ENCODE measurements at regions not wholly inside any gene's neighbourhood (a gene's known extent, or its start where the extent isn't known, plus 50 kb on each side); places are given as distances from the start of the nearest gene placed in this dataset.

- H3K9me1 ChIP-seq (ENCODE audit: insufficient read depth, low read length) = no peaks in the 10 kb centered on the region
- no peak overlapping the region for H2BK120ac ChIP-seq (ENCODE audit: low read depth, low read length)
- no peak overlapping the region for H3K18ac ChIP-seq (ENCODE audit: low read depth, low read length)
- no peaks in the 10 kb centered on the region for H3K79me1 ChIP-seq (ENCODE audit: low read depth in 1 of 2, low read length in 2 of 2)
- ChIA-PET POLR2A (ENCODE audit: unreplicated experiment) (no interaction called here), CTCF (no interaction called here)
- DNase-seq = no peak
- TF ChIP-seq FOS (IDR thresholded peaks at IDR 0.05; ENCODE audit: low read depth, low read length) (no peak), CHD1 (IDR thresholded peaks at IDR 0.05; ENCODE audit: low read depth, low read length) (no peak), SMC3 (IDR thresholded peaks at IDR 0.05; ENCODE audit: low read depth, low read length) (no peak), MAFK (IDR thresholded peaks at IDR 0.05; ENCODE audit: low read depth, low read length) (no peak), NFE2L2 (IDR thresholded peaks at IDR 0.05; ENCODE audit: low read depth, low read length) (no peak), POLR2A (IDR thresholded peaks at IDR 0.05; ENCODE audit: low read depth, low read length) (no peak), MAZ (IDR thresholded peaks at IDR 0.05; ENCODE audit: borderline replicate concordance, low read depth, low read length) (no peak), RCOR1 (IDR thresholded peaks at IDR 0.05; ENCODE audit: insufficient replicate concordance, low read length) (no peak), MXI1 (IDR thresholded peaks at IDR 0.05; ENCODE audit: borderline replicate concordance, low read depth, low read length) (no peak), ELK1 (IDR thresholded peaks at IDR 0.05; ENCODE audit: borderline replicate concordance, low read depth, low read length) (no peak), CEBPB (IDR thresholded peaks at IDR 0.05; ENCODE audit: low read depth, low read length) (no peak), RAD21 (IDR thresholded peaks at IDR 0.05; ENCODE audit: low read length) (no peak), BHLHE40 (IDR thresholded peaks at IDR 0.05; ENCODE audit: low read depth, low read length) (no peak)
- TF ChIP-seq, protein P1, sequence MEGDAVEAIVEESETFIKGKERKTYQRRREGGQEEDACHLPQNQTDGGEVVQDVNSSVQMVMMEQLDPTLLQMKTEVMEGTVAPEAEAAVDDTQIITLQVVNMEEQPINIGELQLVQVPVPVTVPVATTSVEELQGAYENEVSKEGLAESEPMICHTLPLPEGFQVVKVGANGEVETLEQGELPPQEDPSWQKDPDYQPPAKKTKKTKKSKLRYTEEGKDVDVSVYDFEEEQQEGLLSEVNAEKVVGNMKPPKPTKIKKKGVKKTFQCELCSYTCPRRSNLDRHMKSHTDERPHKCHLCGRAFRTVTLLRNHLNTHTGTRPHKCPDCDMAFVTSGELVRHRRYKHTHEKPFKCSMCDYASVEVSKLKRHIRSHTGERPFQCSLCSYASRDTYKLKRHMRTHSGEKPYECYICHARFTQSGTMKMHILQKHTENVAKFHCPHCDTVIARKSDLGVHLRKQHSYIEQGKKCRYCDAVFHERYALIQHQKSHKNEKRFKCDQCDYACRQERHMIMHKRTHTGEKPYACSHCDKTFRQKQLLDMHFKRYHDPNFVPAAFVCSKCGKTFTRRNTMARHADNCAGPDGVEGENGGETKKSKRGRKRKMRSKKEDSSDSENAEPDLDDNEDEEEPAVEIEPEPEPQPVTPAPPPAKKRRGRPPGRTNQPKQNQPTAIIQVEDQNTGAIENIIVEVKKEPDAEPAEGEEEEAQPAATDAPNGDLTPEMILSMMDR (conservative IDR thresholded peaks at IDR 0.05; ENCODE audit: low read depth, low read length) = no peak
- H3K14ac ChIP-seq (replicated peaks; ENCODE audit: low read depth, low read length) = no peak overlapping the region
- H3K4me2 ChIP-seq (ENCODE audit: low read depth, low read length) = no peak overlapping the region
- no peak overlapping the region for H2AK9ac ChIP-seq (replicated peaks; ENCODE audit: low read depth, low read length, poor library complexity)
- H3K9ac ChIP-seq (ENCODE audit: low read depth, low read length) = no peak overlapping the region
- in situ Hi-C loops (cut with MboI; ENCODE audit: low sequenced_read_pairs) = no loop called here
- no peak overlapping the region for H2AK5ac ChIP-seq (ENCODE audit: low read depth, low read length)
- no peak overlapping the region for H4K8ac ChIP-seq (ENCODE audit: low read depth in 2 of 2, low read length in 2 of 2)
- H3K56ac ChIP-seq (ENCODE audit: extremely low read depth, insufficient read depth, low read length) = no peak overlapping the region
- intact Hi-C loops (cut with micrococcal nuclease) = no loop called here
- dilution Hi-C loops (cut with HindIII; ENCODE audit: low sequenced_read_pairs, unreplicated experiment) = no loop called here
- H4K5ac ChIP-seq (ENCODE audit: low read depth, low read length) = no peak overlapping the region
- ATAC-seq (ENCODE audit: low read depth) = no peak
- no peak overlapping the region for H2AFZ ChIP-seq (replicated peaks; ENCODE audit: low read length, poor library complexity)
- H3K4ac ChIP-seq (ENCODE audit: low read depth, low read length) = no peak overlapping the region
- BruUV-seq (replicated peaks) = no TSS peak
- no peak overlapping the region for H4K91ac ChIP-seq (ENCODE audit: insufficient read depth, low read depth, low read length)
- no peak overlapping the region for H3K27ac ChIP-seq (ENCODE audit: insufficient read depth, low read length)
- H2BK15ac ChIP-seq (ENCODE audit: low read depth, low read length) = no peak overlapping the region
- H3K27me3 ChIP-seq (ENCODE audit: control insufficient read depth, insufficient read depth, low read length) = no peaks in the 10 kb centered on the region
- H3K4me3 ChIP-seq (ENCODE audit: insufficient read depth, low read depth, low read length) = no peak overlapping the region
- no peaks in the 10 kb centered on the region for H4K20me1 ChIP-seq (ENCODE audit: insufficient read depth, low read length)
- H3K23ac ChIP-seq (ENCODE audit: low read depth, low read length) = no peak overlapping the region
- WGBS, 2 experiments (ENCODE audit: extremely low coverage in 2 of 2, insufficient read length in 1 of 2) = 86% methylated on average over 4 of the region's 10 CpGs; no CpG with 5 or more reads in 1 of the 2 experiments
- H2BK5ac ChIP-seq (ENCODE audit: low read depth, low read length, poor library complexity, severe bottlenecking) = no peak overlapping the region
- no peak overlapping the region for H2BK20ac ChIP-seq (ENCODE audit: low read depth, low read length)
- no peaks in the 10 kb centered on the region for H3K36me3 ChIP-seq (ENCODE audit: control insufficient read depth, insufficient read depth, low read length)
- H3K4me1 ChIP-seq (ENCODE audit: control insufficient read depth, insufficient read depth, low read length) = no peaks in the 10 kb centered on the region
- peaks cover 36% of the 10 kb centered on the region for H3K9me3 ChIP-seq (ENCODE audit: control insufficient read depth, insufficient read depth, low read length)
Observed at GRCh38 chr2:16243411-16243996, 303.2 kb downstream of the MYCN start.

Data from IMR-90 (cell line).